ENCODE measurements at regions not wholly inside any gene's neighbourhood (a gene's known extent, or its start where the extent isn't known, plus 50 kb on each side); places are given as distances from the start of the nearest gene placed in this dataset.

- CTCF ChIA-PET: no interaction called here
- no peak for TF ChIP-seq CTCF (conservative IDR thresholded peaks at IDR 0.05)
- no peak for TF ChIP-seq EZH2 (IDR thresholded peaks at IDR 0.05; ENCODE audit: low read depth)
These were observed 536.4 kb upstream of the PTBP2 start for GRCh38 chr1:96185181-96185580.

GRCh38 chr1:96187020-96187419, 534.6 kb upstream of the PTBP2 start:
- Histone ChIP-seq H3K36me3 (ENCODE audit: low read depth) (no peaks in the 10 kb centered on the region), H3K27me3 (ENCODE audit: insufficient read depth, low read depth) (no peaks in the 10 kb centered on the region), H3K4me2 (no peak overlapping the region), H3K79me2 (ENCODE audit: low read depth) (no peaks in the 10 kb centered on the region), H3K27ac (no peak overlapping the region), H2AFZ (no peak overlapping the region), H3K9me2 (ENCODE audit: insufficient read depth) (no peaks in the 10 kb centered on the region), H3K9me3 (ENCODE audit: insufficient read depth, low read depth) (peaks cover 6% of the 10 kb centered on the region; the same call in 1 of the 2 replicates), H3F3A (ENCODE audit: insufficient read depth, low read depth) (no peaks in the 10 kb centered on the region), H3K4me1 (replicated peaks; ENCODE audit: insufficient read depth) (no peaks in the 10 kb centered on the region), H3K4me3 (no peak overlapping the region), H4K20me1 (ENCODE audit: insufficient read depth) (no peaks in the 10 kb centered on the region)
- intact Hi-C loops (cut with micrococcal nuclease; ENCODE audit: unreplicated experiment): no loop called here
- no peak for TF ChIP-seq CTCF (conservative IDR thresholded peaks at IDR 0.05)
- TF ChIP-seq EZH2 (IDR thresholded peaks at IDR 0.05; ENCODE audit: low read depth): no peak
- CTCF ChIA-PET: no interaction called here
- DNase-seq: no peak
- BruUV-seq (replicated peaks): no TSS peak
- POLR2A ChIA-PET (ENCODE audit: unreplicated experiment): no interaction called here

More at GRCh38 chr1:96185181-96185580, 536.4 kb upstream of the PTBP2 start:
- Histone ChIP-seq H2AFZ (no peak overlapping the region), H3K4me2 (no peak overlapping the region), H4K20me1 (ENCODE audit: insufficient read depth) (no peaks in the 10 kb centered on the region), H3K9me2 (ENCODE audit: insufficient read depth) (no peaks in the 10 kb centered on the region), H3K79me2 (ENCODE audit: low read depth) (no peaks in the 10 kb centered on the region), H3K4me3 (no peak overlapping the region), H3F3A (ENCODE audit: insufficient read depth, low read depth) (no peaks in the 10 kb centered on the region), H3K27ac (no peak overlapping the region), H3K4me1 (replicated peaks; ENCODE audit: insufficient read depth) (no peaks in the 10 kb centered on the region), H3K9me3 (ENCODE audit: insufficient read depth, low read depth) (no peaks in the 10 kb centered on the region), H3K27me3 (ENCODE audit: insufficient read depth, low read depth) (no peaks in the 10 kb centered on the region), H3K36me3 (ENCODE audit: low read depth) (no peaks in the 10 kb centered on the region)
- BruUV-seq (replicated peaks): no TSS peak
- intact Hi-C loops (cut with micrococcal nuclease; ENCODE audit: unreplicated experiment): no loop called here
- POLR2A ChIA-PET (ENCODE audit: unreplicated experiment): no interaction called here
- no peak for DNase-seq

GRCh38 chr1:96191165-96191564, 530.4 kb upstream of the PTBP2 start:
- Histone ChIP-seq H3K36me3 (ENCODE audit: low read depth) (no peaks in the 10 kb centered on the region), H2AFZ (no peak overlapping the region), H3K4me1 (replicated peaks; ENCODE audit: insufficient read depth) (no peaks in the 10 kb centered on the region), H3K79me2 (ENCODE audit: low read depth) (no peaks in the 10 kb centered on the region), H3K4me3 (no peak overlapping the region), H3K27ac (no peak overlapping the region), H3F3A (ENCODE audit: insufficient read depth, low read depth) (no peaks in the 10 kb centered on the region), H3K4me2 (no peak overlapping the region), H3K9me2 (ENCODE audit: insufficient read depth) (no peaks in the 10 kb centered on the region), H3K9me3 (ENCODE audit: insufficient read depth, low read depth) (peaks cover 6% of the 10 kb centered on the region; the same call in 1 of the 2 replicates), H4K20me1 (ENCODE audit: insufficient read depth) (no peaks in the 10 kb centered on the region), H3K27me3 (ENCODE audit: insufficient read depth, low read depth) (no peaks in the 10 kb centered on the region)
- TF ChIP-seq CTCF (conservative IDR thresholded peaks at IDR 0.05) (no peak), EZH2 (IDR thresholded peaks at IDR 0.05; ENCODE audit: low read depth) (no peak)
- POLR2A ChIA-PET (ENCODE audit: unreplicated experiment): no interaction called here
- CTCF ChIA-PET: no interaction called here
- DNase-seq: no peak
- intact Hi-C loops (cut with micrococcal nuclease; ENCODE audit: unreplicated experiment): no loop called here
- BruUV-seq (replicated peaks): no TSS peak

All from PC-9 (cell line).